ENCODE measurements at regions not wholly inside any gene's neighbourhood (a gene's known extent, or its start where the extent isn't known, plus 50 kb on each side); places are given as distances from the start of the nearest gene placed in this dataset.

GRCh38 chr5:84683594-84683993 lies 298.9 kb upstream of the EDIL3 start:
- DNase-seq, result no peak

- no peak for DNase-seq
Observed at GRCh38 chr5:84682531-84682930, 297.9 kb upstream of the EDIL3 start.

DNA sequence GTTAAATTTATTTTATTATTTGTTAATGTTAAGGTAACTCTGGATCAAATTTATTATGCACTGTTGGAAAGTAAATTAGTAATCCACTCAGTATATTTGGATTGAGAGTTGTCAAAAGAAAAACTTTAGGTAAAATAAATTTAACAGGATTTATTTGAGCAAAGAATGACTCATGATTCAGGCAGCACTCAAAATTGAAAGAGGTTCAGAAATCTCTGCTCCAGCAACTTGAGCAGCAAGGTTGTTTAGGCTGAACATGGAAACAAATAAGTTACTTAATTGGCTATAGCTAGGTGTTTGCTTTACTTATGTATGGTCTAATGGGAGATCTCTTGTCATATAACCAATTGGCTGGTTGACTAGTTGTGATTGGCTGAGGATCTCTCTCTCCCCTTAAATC lies 296.2 kb upstream of the EDIL3 start:
- DNase-seq, result no peak

- no peak for DNase-seq
Observed at GRCh38 chr5:84673785-84674184, 289.1 kb upstream of the EDIL3 start.

GRCh38 chr5:84667576-84667975 lies 282.9 kb upstream of the EDIL3 start:
- DNase-seq, result no peak

- no peak for DNase-seq
Observed at GRCh38 chr5:84650429-84650828, 265.7 kb upstream of the EDIL3 start.

- DNase-seq, result no peak
Observed at GRCh38 chr5:84647581-84647980, 262.9 kb upstream of the EDIL3 start.

DNA sequence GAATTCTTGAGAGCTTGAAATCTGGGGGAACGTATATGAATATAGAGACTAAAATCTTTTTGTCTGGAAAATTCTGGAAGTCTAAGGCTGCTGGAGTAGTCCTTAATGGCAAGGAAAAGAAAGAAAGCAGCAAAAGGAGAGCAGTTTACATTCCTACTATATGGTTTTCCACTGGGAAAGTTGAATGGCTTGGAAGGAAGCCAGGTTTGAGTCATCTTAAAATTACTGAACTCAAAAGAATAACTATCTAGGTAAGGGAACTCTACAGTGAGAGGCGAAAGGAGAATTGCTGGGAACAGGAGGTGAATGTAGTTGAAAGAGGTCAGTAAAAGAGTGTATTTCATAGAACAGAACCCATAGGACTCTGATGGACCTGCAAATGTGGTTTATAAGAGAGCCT lies 258.1 kb upstream of the EDIL3 start:
- no peak for DNase-seq

DNA sequence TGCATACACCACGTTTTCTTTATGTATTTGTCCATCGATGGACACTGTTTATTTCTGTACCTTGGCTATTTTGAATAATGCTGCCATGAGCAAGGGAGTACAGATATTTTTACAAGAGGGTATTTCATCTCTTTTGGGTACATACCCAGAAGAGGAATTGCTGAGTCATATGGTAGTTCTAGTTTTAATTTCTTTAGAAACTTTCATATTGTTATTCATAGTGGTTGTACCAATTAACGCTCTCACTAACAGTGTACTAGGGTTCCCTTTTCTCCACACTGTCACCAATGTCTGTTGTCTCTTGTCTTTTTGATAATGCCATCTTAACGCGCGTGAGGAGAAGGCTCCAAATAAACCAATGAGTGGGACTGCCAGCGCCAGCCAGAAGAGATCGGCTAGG lies 257.6 kb upstream of the EDIL3 start:
- DNase-seq, result no peak

DNA sequence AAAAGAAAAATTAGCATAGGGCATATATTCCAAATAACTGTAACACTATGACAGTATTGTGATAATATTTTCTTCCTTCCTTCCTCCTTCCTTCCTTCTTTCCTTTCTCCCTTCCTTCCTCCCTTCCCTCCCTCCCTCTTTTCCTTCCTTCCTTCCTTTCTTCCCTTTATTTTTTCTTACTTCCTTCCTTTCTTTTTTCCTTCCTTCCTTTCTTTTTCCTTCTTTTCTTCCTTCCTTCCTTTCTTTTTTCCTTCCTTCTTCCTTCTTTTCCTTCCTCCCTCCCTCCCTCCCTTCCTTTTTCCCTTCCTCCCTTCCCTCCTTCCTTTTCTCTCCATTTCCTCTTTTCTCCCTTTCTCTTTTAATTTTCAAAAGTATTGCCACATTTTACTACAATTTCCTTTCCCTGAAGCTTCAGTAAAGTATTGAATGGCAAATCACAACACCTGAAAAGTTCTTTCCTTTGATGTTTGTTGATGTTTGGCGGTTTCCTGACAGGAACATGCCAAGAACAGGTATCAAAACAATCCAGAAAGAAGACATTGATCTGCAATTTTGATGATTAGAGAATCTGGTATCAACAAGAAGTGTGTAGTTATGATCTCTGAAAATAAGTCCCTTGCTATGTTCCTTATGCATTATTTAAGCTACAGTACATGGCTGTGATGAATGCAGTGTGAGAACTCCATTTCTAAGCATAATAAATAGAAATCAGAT lies 253.1 kb upstream of the EDIL3 start:
- DNase-seq, result no peak

DNA sequence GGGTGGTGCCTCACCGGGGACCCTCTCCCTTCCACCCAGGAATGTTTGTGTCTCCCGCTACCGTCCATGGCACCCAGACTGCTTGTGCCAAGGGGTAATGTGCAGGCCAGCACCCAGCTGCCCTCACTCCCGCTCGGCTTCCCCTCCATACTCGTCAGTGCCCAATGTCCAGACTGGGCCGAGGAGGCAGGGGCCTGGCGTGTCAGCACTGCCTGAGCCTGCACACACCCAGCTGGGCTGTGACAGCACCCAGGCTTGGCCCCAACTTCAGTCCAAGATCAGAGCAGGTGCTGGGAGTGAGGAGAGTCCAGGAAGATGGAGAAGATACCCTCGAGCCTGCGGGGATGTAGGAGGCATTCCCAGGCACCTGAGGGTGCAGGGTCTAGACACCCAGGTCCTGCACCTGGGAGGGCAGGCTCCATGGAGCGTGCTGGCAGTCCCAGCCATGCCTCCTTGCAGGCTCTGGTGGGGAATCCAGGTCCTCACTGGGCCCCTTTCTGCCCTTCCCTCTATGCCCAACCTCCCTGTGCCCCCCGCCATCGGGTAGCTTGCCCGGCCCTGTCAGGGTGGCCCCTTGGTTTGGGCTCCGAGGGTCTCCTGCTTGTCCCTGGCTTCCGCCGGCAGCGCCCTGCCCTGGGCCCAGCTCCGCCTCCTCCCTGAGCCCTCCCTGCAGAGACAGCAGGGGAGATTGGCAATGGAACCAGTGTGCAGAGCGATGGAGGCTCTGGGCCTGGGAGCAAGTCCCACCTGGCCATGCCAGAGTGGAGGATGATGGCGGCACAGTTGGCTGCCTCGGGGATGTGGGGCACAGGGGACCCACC lies 250.8 kb upstream of the EDIL3 start:
- DNase-seq, result no peak

DNA sequence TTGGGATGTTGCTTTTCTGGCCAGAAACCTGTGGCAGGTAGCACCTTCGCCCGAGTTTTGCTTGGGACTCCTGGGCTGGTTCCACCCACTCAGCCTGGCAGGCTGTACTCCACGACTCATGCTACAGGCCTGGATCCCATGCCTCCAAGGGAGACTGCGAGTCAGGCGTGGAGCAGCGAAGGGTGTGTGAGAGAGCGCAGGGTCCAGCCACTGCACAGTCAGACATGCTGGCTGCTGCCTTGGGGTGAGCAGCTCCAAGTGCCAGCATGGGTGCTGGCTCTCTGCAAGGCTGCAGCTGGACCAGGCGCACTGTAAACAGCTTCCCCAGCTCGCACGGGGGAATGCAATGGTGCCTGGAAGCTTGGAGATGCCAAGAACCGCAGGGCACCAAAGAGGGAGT lies 249.6 kb upstream of the EDIL3 start:
- DNase-seq, result no peak

- no peak for DNase-seq
Observed at GRCh38 chr5:84632418-84632817, 247.7 kb upstream of the EDIL3 start.

DNA sequence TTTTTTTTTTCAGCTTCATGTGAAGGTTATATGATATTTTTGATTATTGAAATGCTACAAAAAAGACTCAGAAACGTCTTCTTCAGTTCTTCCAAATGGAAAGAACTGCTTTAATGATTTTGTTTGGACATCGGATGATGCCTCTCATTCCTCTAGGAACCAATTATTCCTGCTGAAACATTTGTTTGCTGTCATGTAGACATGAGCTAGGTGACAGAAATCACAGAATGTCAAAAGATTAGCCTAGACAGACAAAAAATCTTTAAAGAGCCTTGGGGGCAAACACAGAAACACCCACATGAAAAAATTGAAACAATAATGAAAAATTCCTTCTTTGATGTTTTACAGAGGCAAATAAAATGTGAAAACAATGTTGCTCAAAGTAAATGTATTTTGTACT lies 244.2 kb upstream of the EDIL3 start:
- DNase-seq, result no peak

- no peak for DNase-seq
Observed at GRCh38 chr5:84623019-84623418, 238.3 kb upstream of the EDIL3 start.

DNA sequence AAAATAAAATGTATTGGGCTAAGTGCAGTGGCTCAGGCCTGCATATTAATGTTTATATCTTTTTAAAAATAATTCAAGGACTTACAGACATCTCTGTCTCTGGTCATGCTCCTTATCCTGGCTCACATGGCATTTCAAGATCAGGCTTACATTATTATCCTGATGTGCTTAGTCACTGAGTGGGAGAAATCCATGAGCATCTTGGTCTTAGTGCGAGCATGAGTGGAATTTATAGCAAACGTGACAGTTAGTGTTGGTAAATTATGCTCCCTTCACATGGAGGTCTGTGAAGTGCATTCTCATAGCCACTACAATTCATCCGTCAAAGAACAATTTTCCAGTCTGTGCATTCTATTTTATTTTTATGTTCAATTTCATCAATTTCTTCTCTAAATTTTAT lies 237.8 kb upstream of the EDIL3 start:
- no peak for DNase-seq

GRCh38 chr5:84618262-84618661 lies 233.6 kb upstream of the EDIL3 start:
- peak in 2 of 3 donors; percentile 19 to 21 for DNase-seq

GRCh38 chr5:84614906-84615305 lies 230.2 kb upstream of the EDIL3 start:
- DNase-seq, result no peak

DNA sequence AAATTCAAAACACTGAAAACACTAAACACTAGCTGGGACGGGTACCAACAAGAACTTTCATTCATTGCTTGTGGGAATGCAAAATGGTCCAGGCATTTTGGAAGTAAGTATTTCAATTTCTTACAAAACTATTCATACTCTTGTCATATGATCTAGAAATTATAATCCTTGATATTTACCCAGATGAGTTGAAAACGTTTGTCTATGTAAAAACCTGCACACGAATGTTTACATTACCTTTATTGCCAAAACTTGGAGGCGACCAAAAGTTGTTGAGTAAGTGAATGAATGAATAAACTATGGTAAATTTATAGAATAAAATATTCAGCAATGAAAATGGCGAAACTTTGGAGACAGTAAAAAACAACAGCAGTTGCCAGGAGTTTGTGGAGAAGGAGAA lies 222.1 kb upstream of the EDIL3 start:
- no peak for DNase-seq

- peak; percentile 68 to 75 (median 75) for DNase-seq
Observed at GRCh38 chr5:84605241-84605640, 220.6 kb upstream of the EDIL3 start.

- no peak for DNase-seq
Observed at GRCh38 chr5:84603568-84604185, 219.0 kb upstream of the EDIL3 start.

DNA sequence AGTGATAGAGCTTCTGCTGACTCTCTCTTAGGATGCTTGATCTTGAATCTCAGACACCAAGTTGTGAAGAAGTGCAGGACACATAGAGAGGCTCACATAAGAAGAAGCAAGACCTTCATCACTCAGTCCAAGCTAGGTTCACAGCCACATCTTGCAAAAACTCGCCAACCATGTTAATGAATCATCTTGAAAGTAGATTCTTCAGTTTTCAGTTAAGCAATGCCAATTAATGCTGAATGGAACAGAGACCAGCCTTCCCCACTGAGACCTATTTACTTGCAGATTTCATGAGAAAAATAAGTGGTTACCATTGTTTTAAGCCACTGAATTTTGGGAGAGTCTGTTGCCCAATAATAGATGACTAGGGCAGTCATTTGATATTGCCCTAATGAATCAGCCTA lies 217.7 kb upstream of the EDIL3 start:
- no peak for DNase-seq

DNA sequence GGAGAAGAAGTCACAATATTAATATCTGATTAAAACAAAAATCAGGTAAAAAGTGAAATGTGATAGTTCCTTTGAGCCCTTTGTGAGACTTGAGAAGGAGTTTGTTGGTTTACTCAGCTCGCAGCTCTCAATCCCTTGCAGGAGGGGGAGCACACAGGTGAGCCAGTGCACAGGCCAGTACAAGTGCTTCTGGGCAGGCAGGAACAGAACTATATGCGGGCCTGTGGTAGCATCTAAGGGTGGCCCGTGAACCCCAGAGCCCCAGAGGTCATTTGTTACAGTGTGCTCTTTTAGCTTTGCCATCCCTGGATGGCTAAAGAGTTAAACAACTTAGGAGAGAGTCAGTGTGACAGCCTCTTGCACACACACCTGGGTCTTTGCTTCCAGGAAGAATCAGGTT lies 215.3 kb upstream of the EDIL3 start:
- DNase-seq, result no peak

GRCh38 chr5:84597904-84598303 lies 213.2 kb upstream of the EDIL3 start:
- no peak for DNase-seq

Data from suppressor macrophage treated with lipopolysaccharide for 1 hour (primary cell).